ENCODE measurements at regions not wholly inside any gene's neighbourhood (a gene's known extent, or its start where the extent isn't known, plus 50 kb on each side); places are given as distances from the start of the nearest gene placed in this dataset.

GRCh38 chr1:234684856-234685255 lies 74.9 kb upstream of the IRF2BP2 start:
- no peak overlapping the region for H3K27ac ChIP-seq (ENCODE audit: low read length in 2 of 2)
- DNase-seq (no peak), ATAC-seq (ENCODE audit: low read depth) (no peak)
- H3K9ac ChIP-seq (ENCODE audit: low read length), result no peak overlapping the region
- CTCF ChIA-PET, result no interaction called here
- H3K4me1 ChIP-seq (ENCODE audit: control insufficient read depth in 2 of 2, insufficient read depth in 2 of 2, low read length in 2 of 2), result no peaks in the 10 kb centered on the region
- H2AFZ ChIP-seq (ENCODE audit: insufficient read depth, low read depth, low read length, poor library complexity, severe bottlenecking), result no peak overlapping the region
- Mint-ChIP-seq H3K27me3 (no peaks in the 10 kb centered on the region), H3K4me3 (no peak overlapping the region), H3K27ac (no peak overlapping the region), H3K4me1 (no peaks in the 10 kb centered on the region), H3K9me3 (ENCODE audit: insufficient read depth) (no peaks in the 10 kb centered on the region)
- POLR2A ChIA-PET, result no interaction called here
- peaks cover 0 to 4% (median 0%) of the 10 kb centered on the region in 3 donors for H3K9me3 ChIP-seq (ENCODE audit: control extremely low read depth in 1 of 3, control insufficient read depth in 2 of 3, insufficient read depth in 1 of 3, low read length in 2 of 3)
- H3K4me2 ChIP-seq (replicated peaks; ENCODE audit: low read depth, low read length, poor library complexity, severe bottlenecking), result no peak overlapping the region
- no peak overlapping the region for H3K4me3 ChIP-seq (ENCODE audit: control extremely low read depth in 1 of 5, extremely low read depth in 1 of 5, insufficient read depth in 1 of 5, low read depth in 2 of 5, low read length in 4 of 5)
- H3K27me3 ChIP-seq (replicated peaks in 1 of 4; ENCODE audit: control extremely low read depth in 1 of 4, control insufficient read depth in 3 of 4, insufficient read depth in 4 of 4, low read length in 3 of 4), result no peaks in the 10 kb centered on the region
- no CpG with 5 or more reads among the region's 2 CpGs for WGBS (ENCODE audit: insufficient coverage)
- no peaks in the 10 kb centered on the region for H4K20me1 ChIP-seq (ENCODE audit: control insufficient read depth, insufficient read depth, low read length, poor library complexity, severe bottlenecking)
- intact Hi-C loops (cut with micrococcal nuclease), result no loop called here
- H3K36me3 ChIP-seq (replicated peaks in 1 of 2; ENCODE audit: control extremely low read depth in 1 of 2, control insufficient read depth in 1 of 2, extremely low read depth in 1 of 2, insufficient read depth in 2 of 2, low read length in 1 of 2), result no peaks in the 10 kb centered on the region
- no peaks in the 10 kb centered on the region for H3K79me2 ChIP-seq (ENCODE audit: control insufficient read depth, insufficient read depth, low read length)
- TF ChIP-seq EZH2 (IDR thresholded peaks at IDR 0.05; ENCODE audit: borderline replicate concordance, insufficient read depth, low read depth, low read length, poor library complexity, severe bottlenecking), result no peak
- no peak for TF ChIP-seq CTCF (IDR thresholded peaks at IDR 0.05)

DNA sequence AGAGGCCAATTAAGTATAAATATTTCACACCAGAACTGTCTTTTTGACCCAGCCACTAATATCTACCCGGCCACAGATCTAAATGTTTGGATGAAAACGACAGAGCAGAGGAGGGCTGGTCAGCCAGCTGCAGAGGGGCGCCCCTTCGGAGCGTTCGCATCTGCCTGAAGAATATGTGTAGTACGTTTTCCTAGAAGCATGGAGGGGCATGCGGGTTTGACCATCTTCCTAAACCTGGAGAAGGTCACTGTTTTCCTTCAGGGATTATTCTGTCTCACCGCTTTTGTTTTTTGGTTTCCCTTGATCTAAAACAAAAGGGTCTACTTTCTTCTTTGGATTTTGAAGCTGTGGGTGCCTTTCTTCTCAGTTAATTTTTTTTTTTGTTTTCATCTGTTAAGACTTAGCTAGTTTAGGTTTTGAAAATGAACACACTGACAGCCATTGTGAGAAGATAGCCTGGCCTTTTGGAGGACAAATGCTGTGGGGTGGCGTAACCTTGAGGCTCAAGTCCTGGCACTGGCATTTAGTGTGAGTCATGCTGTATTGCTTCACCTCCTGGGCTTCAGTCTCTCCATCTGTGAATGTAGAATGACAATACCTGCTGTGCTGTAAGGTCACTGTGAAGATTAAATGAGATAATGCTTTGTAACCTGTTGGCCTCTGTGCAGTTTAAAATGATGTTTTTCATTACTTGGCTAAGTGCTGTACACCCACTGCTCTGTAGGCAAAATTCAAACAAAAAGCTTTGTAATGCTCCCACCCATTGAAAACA lies 74.1 kb upstream of the IRF2BP2 start:
- ATAC-seq (ENCODE audit: low read depth) (no peak), DNase-seq (no peak)
- H4K20me1 ChIP-seq (ENCODE audit: control insufficient read depth, insufficient read depth, low read length, poor library complexity, severe bottlenecking), result no peaks in the 10 kb centered on the region
- no peak overlapping the region for H3K4me3 ChIP-seq (ENCODE audit: control extremely low read depth in 1 of 5, extremely low read depth in 1 of 5, insufficient read depth in 1 of 5, low read depth in 2 of 5, low read length in 4 of 5)
- no peak overlapping the region for H3K4me2 ChIP-seq (replicated peaks; ENCODE audit: low read depth, low read length, poor library complexity, severe bottlenecking)
- ChIA-PET POLR2A (no interaction called here), CTCF (no interaction called here)
- intact Hi-C loops (cut with micrococcal nuclease), result no loop called here
- H3K9me3 Mint-ChIP-seq (ENCODE audit: insufficient read depth), result no peaks in the 10 kb centered on the region
- H3K79me2 ChIP-seq (ENCODE audit: control insufficient read depth, insufficient read depth, low read length), result no peaks in the 10 kb centered on the region
- H3K4me3 Mint-ChIP-seq, result no peak overlapping the region
- WGBS (ENCODE audit: insufficient coverage), result 97% methylated on average over 7 of the region's 10 CpGs
- no peaks in the 10 kb centered on the region for H3K27me3 Mint-ChIP-seq
- no peaks in the 10 kb centered on the region for H3K27me3 ChIP-seq (replicated peaks in 1 of 4; ENCODE audit: control extremely low read depth in 1 of 4, control insufficient read depth in 3 of 4, insufficient read depth in 4 of 4, low read length in 3 of 4)
- H3K36me3 ChIP-seq (replicated peaks in 1 of 2; ENCODE audit: control extremely low read depth in 1 of 2, control insufficient read depth in 1 of 2, extremely low read depth in 1 of 2, insufficient read depth in 2 of 2, low read length in 1 of 2), result no peaks in the 10 kb centered on the region
- H2AFZ ChIP-seq (ENCODE audit: insufficient read depth, low read depth, low read length, poor library complexity, severe bottlenecking), result no peak overlapping the region
- no peak overlapping the region for H3K9ac ChIP-seq (ENCODE audit: low read length)
- H3K27ac ChIP-seq (ENCODE audit: low read length in 2 of 2), result no peak overlapping the region
- TF ChIP-seq CTCF (IDR thresholded peaks at IDR 0.05) (no peak), EZH2 (IDR thresholded peaks at IDR 0.05; ENCODE audit: borderline replicate concordance, insufficient read depth, low read depth, low read length, poor library complexity, severe bottlenecking) (no peak)
- no peaks in the 10 kb centered on the region for H3K4me1 ChIP-seq (ENCODE audit: control insufficient read depth in 2 of 2, insufficient read depth in 2 of 2, low read length in 2 of 2)
- H3K9me3 ChIP-seq (ENCODE audit: control extremely low read depth in 1 of 3, control insufficient read depth in 2 of 3, insufficient read depth in 1 of 3, low read length in 2 of 3), result peaks cover 0 to 4% (median 0%) of the 10 kb centered on the region in 3 donors
- H3K4me1 Mint-ChIP-seq, result no peaks in the 10 kb centered on the region
- H3K27ac Mint-ChIP-seq, result no peak overlapping the region
